HepG2 (cell line): ENCODE measurements at regions not wholly inside any gene's neighbourhood (a gene's known extent, or its start where the extent isn't known, plus 50 kb on each side); places are given as distances from the start of the nearest gene placed in this dataset.

ENCODE experiments used
- ATAC-seq: fragments of 200-7000 bp; cut with Tn5 transposase; 3 replicates; pipeline ENCODE4 v1.9.1; 2020; ENCODE audit warnings: mild to moderate bottlenecking, moderate library complexity
- BruUV-seq: library from RNA; stranded (reverse); fragments of 400-500 nt; replicated peaks from 2 replicates; lab custom pipeline; 2021; lab: Mats Ljungman, UMichigan
- CTCF ChIA-PET: fragments of 300-600 bp; formaldehyde crosslinking; extraction: SDS; loops from one replicate; lab custom pipeline; 2021; ENCODE audit warnings: low total read pairs, inconsistent platforms, low intra/inter-chr PET ratio; lab: Yijun Ruan, JAX
- POLR2A ChIA-PET: fragments of 350-600 bp; sonication (Branson Sonifier 250); formaldehyde crosslinking; loops from one replicate; lab custom pipeline; 2020; ENCODE audit warnings: antibody characterized with exemption, inconsistent platforms; lab: Yijun Ruan, JAX
- DNase-seq: peaks from one replicate; pipeline ENCODE4 v3.0.0-alpha.2; 2015; ENCODE audit warnings: low spot score
- FAIRE-seq: peaks from 3 replicates; lab custom pipeline; 2011; peaks lifted over from hg19 to GRCh38; lab: Jason Lieb, UNC
- H2AFZ ChIP-seq: one replicate; pipeline ENCODE4 v1.6.1; 2011; ENCODE audit warnings: low read length, inconsistent platforms
- H3K27ac ChIP-seq: fragments of 300-600 bp; 3 replicates; pipeline ENCODE4 v1.8.0; 2011; ENCODE audit warnings: mixed run types, mild to moderate bottlenecking, mixed read lengths, low read length, inconsistent platforms; ENCODE audit not compliant: insufficient read depth; ENCODE audit errors: extremely low read length
- H3K27me3 ChIP-seq, 2 experiments: fragments of 200-600 bp in 1 of 2; 2 replicates in 1 of 2; 3 replicates in 1 of 2; pipeline versions ENCODE4 v1.6.0 to v1.8.0; 2011; ENCODE audit warnings: low read length in 2 of 2, mild to moderate bottlenecking in 2 of 2, moderate library complexity in 2 of 2, inconsistent platforms in 1 of 2; ENCODE audit not compliant: insufficient read depth in 2 of 2, control insufficient read depth in 1 of 2
- H3K36me3 ChIP-seq, 2 experiments: fragments of 200-600 bp in 1 of 2; replicated peaks in 1 of 2; 2 replicates in 1 of 2; 3 replicates in 1 of 2; pipeline versions ENCODE4 v1.5.1 to v1.8.0; 2011; ENCODE audit warnings: low read length in 2 of 2, inconsistent platforms in 1 of 2; ENCODE audit not compliant: insufficient read depth in 2 of 2, control insufficient read depth in 1 of 2
- H3K4me1 ChIP-seq: 2 replicates; pipeline ENCODE4 v1.5.1; 2012; ENCODE audit warnings: low read length, inconsistent platforms; ENCODE audit not compliant: insufficient read depth
- H3K4me2 ChIP-seq: 2 replicates; pipeline ENCODE4 v1.6.0; 2011; ENCODE audit warnings: low read depth, low read length, inconsistent platforms
- H3K4me3 ChIP-seq, 3 experiments: fragments of 200-600 bp in 1 of 3; sonication (generic), shearing (Covaris generic) in 1 of 3; replicated peaks in 1 of 3; 2 replicates each; pipeline ENCODE4 v1.5.1; 2011 to 2016; ENCODE audit warnings: low read length in 3 of 3, inconsistent platforms in 2 of 3, low read depth in 2 of 3, mild to moderate bottlenecking in 2 of 3, control low read depth in 1 of 3, mixed read lengths in 1 of 3; ENCODE audit not compliant: insufficient read depth in 1 of 3
- H3K79me2 ChIP-seq: one replicate; pipeline ENCODE4 v1.6.1; 2011; ENCODE audit warnings: low read length, inconsistent platforms; ENCODE audit not compliant: insufficient read depth
- H3K9ac ChIP-seq: 2 replicates; pipeline ENCODE4 v1.6.0; 2011; ENCODE audit warnings: mild to moderate bottlenecking, low read depth, low read length, inconsistent platforms; ENCODE audit not compliant: insufficient read depth
- H3K9me3 ChIP-seq: 2 replicates; pipeline ENCODE4 v1.5.1; 2012; ENCODE audit warnings: mild to moderate bottlenecking, low read length
- H4K20me1 ChIP-seq: 2 replicates; pipeline ENCODE4 v1.6.0; 2011; ENCODE audit warnings: inconsistent platforms, mild to moderate bottlenecking, low read length, moderate library complexity; ENCODE audit not compliant: insufficient read depth
- ATRX ChIP-seq: sonication (generic); formaldehyde crosslinking; IDR thresholded peaks from 2 replicates; pipeline ENCODE4 v1.4.0; 2020; ENCODE audit warnings: missing genetic modification reagents, borderline replicate concordance
- CBX5 ChIP-seq: sonication (generic); formaldehyde crosslinking; IDR thresholded peaks from 2 replicates; pipeline ENCODE4 v1.4.0; 2020; ENCODE audit warnings: missing genetic modification reagents, borderline replicate concordance
- EED ChIP-seq: sonication (generic); formaldehyde crosslinking; IDR thresholded peaks from 2 replicates; pipeline ENCODE4 v1.5.0; 2020; ENCODE audit warnings: mild to moderate bottlenecking, missing genetic modification reagents
- KMT2B ChIP-seq: IDR thresholded peaks from 2 replicates; pipeline ENCODE4 v1.6.1; 2016; ENCODE audit warnings: missing genetic modification reagents, missing compliant biosample characterization
- SALL1 ChIP-seq: sonication (generic); formaldehyde crosslinking; IDR thresholded peaks from 2 replicates; pipeline ENCODE4 v1.8.0; 2022; ENCODE audit warnings: mild to moderate bottlenecking, missing genetic modification reagents
- ZHX2 ChIP-seq, 2 experiments: sonication (generic) in 1 of 2; formaldehyde crosslinking in 1 of 2; IDR thresholded peaks; 2 replicates each; pipeline versions ENCODE4 v1.6.1 to v1.9.0; 2014 to 2022; ENCODE audit warnings: antibody characterized with exemption in 1 of 2, borderline replicate concordance in 1 of 2, inconsistent platforms in 1 of 2, low read depth in 1 of 2, missing genetic modification reagents in 1 of 2
- ZNF34 ChIP-seq: sonication (generic); formaldehyde crosslinking; IDR thresholded peaks from 2 replicates; pipeline ENCODE4 v1.4.0; 2020; ENCODE audit warnings: mild to moderate bottlenecking, missing genetic modification reagents, borderline replicate concordance
- ZNF510 ChIP-seq: sonication (generic); formaldehyde crosslinking; IDR thresholded peaks from 2 replicates; pipeline ENCODE4 v1.4.0; 2020; ENCODE audit warnings: low read depth, mild to moderate bottlenecking, missing genetic modification reagents
- WGBS: methylation state at CpG from one replicate; pipeline ENCODE4 v1.1.6; 2017; ENCODE audit warnings: low lambda C conversion rate; 5-methylcytosine and 5-hydroxymethylcytosine counted together
- in situ Hi-C: cut with HindIII; loops from 2 replicates; pipeline ENCODE4 v1.10.0; 2017; ENCODE audit warnings: low pct_unique_long_range_greater_than_20kb; ENCODE audit not compliant: extremely low pct_ligation_motif_present
- intact Hi-C: fragments of 100-400 bp; cut with micrococcal nuclease; formaldehyde crosslinking; loops from one replicate; pipeline ENCODE4 v1.10.0; 2022; ENCODE audit not compliant: unreplicated experiment

- TF ChIP-seq ZHX2 (IDR thresholded peaks at IDR 0.05; ENCODE audit: low read depth) (no peak), ZHX2 (CRISPR knock-in tag; IDR thresholded peaks at IDR 0.05; ENCODE audit: borderline replicate concordance) (no peak), ATRX (no peak), ZNF34 (CRISPR knock-in tag) (no peak)
Observed at GRCh38 chr12:97837401-97837800, 374.8 kb downstream of the RMST start (continued).

GRCh38 chr12:97848051-97848450, 385.4 kb downstream of the RMST start:
- peaks cover 5% of the 10 kb centered on the region; the same call in 1 of the 2 replicates for H3K9me3 ChIP-seq
- TF ChIP-seq SALL1 (CRISPR knock-in tag) (no peak), CBX5 (CRISPR knock-in tag) (no peak), KMT2B (CRISPR knock-in tag) (no peak), EED (no peak), ZNF510 (CRISPR knock-in tag) (no peak)
- TF ChIP-seq, all 625 proteins: peak for 0
- no peaks in the 10 kb centered on the region for H4K20me1 ChIP-seq
- no TSS peak for BruUV-seq
- no peak overlapping the region for H2AFZ ChIP-seq
- in situ Hi-C loops (no loop called here), intact Hi-C loops (no loop called here)
- H3K27me3 ChIP-seq, result no peaks in the 10 kb centered on the region
- ATAC-seq (no peak), DNase-seq (no peak), FAIRE-seq (no peak)
- ChIA-PET CTCF (no interaction called here), POLR2A (no interaction called here)
- no peak overlapping the region for H3K4me2 ChIP-seq
- H3K4me1 ChIP-seq, result no peaks in the 10 kb centered on the region
- no peak overlapping the region for H3K9ac ChIP-seq
- no peak overlapping the region for H3K27ac ChIP-seq
- WGBS, result 24% methylated on average over 2 of the region's 2 CpGs
- H3K36me3 ChIP-seq, result no peaks in the 10 kb centered on the region
- no peak overlapping the region for H3K4me3 ChIP-seq
- H3K79me2 ChIP-seq, result no peaks in the 10 kb centered on the region
